K562 (cell line): ENCODE measurements at regions not wholly inside any gene's neighbourhood (a gene's known extent, or its start where the extent isn't known, plus 50 kb on each side); places are given as distances from the start of the nearest gene placed in this dataset.

Experiments
- CHCHD3 ChIP-seq: fragments of 250-450 bp; sonication (Bioruptor Pico); IDR thresholded peaks from 2 replicates; pipeline ENCODE4 v2.1.2; 2022; ENCODE audit warnings: mild to moderate bottlenecking
- POLR2A ChIP-seq: fragments of 450-650 bp; conservative IDR thresholded peaks from 2 replicates; pipeline ENCODE4 v1.6.1; 2016
- TF ChIP-seq, protein P1 (sequence below): fragments of 250-450 bp; sonication (Bioruptor Pico); IDR thresholded peaks from 2 replicates; pipeline ENCODE4 v1.9.0; 2021; ENCODE audit warnings: mild to moderate bottlenecking, inconsistent platforms
- TF ChIP-seq, protein P2 (sequence below), 3 experiments: IDR thresholded peaks in 2 of 3; conservative IDR thresholded peaks in 1 of 3; 2 replicates each; pipeline ENCODE4 v1.5.1; 2011 to 2012; ENCODE audit warnings: low read length in 3 of 3, mild to moderate bottlenecking in 3 of 3, control low read depth in 2 of 3, improper control_type of control experiment in 1 of 3, inconsistent platforms in 1 of 3, low read depth in 1 of 3, mixed read lengths in 1 of 3, moderate library complexity in 1 of 3; ENCODE audit not compliant: insufficient read depth in 2 of 3

DNA sequence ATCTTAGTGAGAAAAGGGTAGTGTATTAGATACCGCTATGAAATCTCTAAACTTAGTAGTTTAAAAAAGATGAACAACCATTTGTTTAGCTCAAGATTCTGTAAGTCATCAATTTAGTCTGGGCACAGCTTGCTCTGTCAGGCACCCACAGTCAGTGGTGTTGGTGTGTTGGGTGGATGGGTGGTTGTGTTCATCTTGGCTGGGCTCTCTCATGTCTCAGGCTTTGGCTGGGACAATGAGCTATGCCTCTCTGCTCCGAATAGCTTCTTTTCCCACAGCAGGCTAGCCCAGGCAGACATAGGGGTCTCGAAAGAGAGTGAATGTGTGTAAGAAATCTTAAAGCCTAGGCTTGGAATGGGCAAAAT is 127.0 kb upstream of the GATB start:
- TF ChIP-seq CHCHD3 (CRISPR knock-in tag) (no peak), POLR2A (no peak)
- TF ChIP-seq, protein P1, sequence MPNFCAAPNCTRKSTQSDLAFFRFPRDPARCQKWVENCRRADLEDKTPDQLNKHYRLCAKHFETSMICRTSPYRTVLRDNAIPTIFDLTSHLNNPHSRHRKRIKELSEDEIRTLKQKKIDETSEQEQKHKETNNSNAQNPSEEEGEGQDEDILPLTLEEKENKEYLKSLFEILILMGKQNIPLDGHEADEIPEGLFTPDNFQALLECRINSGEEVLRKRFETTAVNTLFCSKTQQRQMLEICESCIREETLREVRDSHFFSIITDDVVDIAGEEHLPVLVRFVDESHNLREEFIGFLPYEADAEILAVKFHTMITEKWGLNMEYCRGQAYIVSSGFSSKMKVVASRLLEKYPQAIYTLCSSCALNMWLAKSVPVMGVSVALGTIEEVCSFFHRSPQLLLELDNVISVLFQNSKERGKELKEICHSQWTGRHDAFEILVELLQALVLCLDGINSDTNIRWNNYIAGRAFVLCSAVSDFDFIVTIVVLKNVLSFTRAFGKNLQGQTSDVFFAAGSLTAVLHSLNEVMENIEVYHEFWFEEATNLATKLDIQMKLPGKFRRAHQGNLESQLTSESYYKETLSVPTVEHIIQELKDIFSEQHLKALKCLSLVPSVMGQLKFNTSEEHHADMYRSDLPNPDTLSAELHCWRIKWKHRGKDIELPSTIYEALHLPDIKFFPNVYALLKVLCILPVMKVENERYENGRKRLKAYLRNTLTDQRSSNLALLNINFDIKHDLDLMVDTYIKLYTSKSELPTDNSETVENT (CRISPR knock-in tag): no peak
- TF ChIP-seq, protein P2, sequence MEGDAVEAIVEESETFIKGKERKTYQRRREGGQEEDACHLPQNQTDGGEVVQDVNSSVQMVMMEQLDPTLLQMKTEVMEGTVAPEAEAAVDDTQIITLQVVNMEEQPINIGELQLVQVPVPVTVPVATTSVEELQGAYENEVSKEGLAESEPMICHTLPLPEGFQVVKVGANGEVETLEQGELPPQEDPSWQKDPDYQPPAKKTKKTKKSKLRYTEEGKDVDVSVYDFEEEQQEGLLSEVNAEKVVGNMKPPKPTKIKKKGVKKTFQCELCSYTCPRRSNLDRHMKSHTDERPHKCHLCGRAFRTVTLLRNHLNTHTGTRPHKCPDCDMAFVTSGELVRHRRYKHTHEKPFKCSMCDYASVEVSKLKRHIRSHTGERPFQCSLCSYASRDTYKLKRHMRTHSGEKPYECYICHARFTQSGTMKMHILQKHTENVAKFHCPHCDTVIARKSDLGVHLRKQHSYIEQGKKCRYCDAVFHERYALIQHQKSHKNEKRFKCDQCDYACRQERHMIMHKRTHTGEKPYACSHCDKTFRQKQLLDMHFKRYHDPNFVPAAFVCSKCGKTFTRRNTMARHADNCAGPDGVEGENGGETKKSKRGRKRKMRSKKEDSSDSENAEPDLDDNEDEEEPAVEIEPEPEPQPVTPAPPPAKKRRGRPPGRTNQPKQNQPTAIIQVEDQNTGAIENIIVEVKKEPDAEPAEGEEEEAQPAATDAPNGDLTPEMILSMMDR (IDR thresholded peaks at IDR 0.05 in 2 of 3, conservative IDR thresholded peaks at IDR 0.05 in 1 of 3; ENCODE audit: insufficient read depth in 2 of 3, low read depth in 1 of 3, low read length in 3 of 3): no peak
